ENCODE measurements at regions not wholly inside any gene's neighbourhood (a gene's known extent, or its start where the extent isn't known, plus 50 kb on each side); places are given as distances from the start of the nearest gene placed in this dataset.

DNA sequence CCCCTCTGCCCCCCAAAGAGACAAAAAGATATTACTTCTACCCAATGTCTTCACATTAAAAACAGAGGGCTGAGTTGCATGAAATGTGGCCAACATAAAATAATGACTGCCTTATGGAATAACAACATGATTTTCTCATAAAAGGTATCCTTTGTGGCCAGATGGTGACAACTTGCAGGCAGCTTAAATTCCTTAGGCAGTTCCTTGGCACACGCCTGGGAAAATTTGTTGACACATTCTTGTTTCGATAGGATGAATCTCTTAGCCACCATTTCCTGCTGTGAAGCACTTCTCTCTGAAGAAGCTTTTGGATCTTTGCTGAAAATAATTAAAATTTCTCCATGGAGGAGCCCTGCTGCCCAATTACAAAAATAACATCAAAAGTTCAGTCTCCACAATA is 109.0 kb upstream of the COL21A1 start:
- POLR2A ChIA-PET (ENCODE audit: unreplicated experiment) = no interaction called here

DNA sequence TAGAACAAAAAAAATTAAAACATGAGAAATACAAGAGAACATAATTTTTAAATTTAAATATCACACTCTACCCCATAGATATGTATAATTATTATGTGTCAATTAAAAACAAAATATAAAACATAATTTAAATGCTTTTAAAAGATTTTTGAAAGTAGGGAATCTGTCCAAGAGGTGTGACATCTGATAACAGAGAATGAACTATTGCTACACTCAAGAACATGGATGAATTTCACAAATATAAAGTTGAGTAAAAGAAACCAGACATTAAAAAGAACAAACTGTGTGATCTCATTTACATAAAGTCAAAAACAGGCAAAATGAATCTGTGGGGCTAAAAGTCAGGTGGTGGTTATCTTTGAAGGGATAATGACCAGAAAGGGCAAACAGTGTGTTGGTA is 106.5 kb upstream of the COL21A1 start:
- no TSS peak for BruUV-seq (replicated peaks)
- intact Hi-C loops (cut with micrococcal nuclease) = no loop called here
- CTCF ChIA-PET = interaction anchor here (0.6 kb wide), 1 partner anchor 11 kb away, joined by 3 read pairs; no protein-coding TSS in a partner anchor

More for the DNA sequence above, 109.0 kb upstream of the COL21A1 start:
- Histone ChIP-seq H3K27ac (ENCODE audit: low read length) (no peak overlapping the region), H3F3A (ENCODE audit: low read length, unreplicated experiment) (no peaks in the 10 kb centered on the region), H3K9me2 (replicated peaks; ENCODE audit: low read length) (no peaks in the 10 kb centered on the region), H3K4me3 (ENCODE audit: low read length) (no peak overlapping the region), H3K4me1 (ENCODE audit: insufficient read depth, low read length) (peaks cover 26% of the 10 kb centered on the region), H3K79me2 (ENCODE audit: low read length) (no peaks in the 10 kb centered on the region), H3K9ac (ENCODE audit: low read length) (no peak overlapping the region), H3K4me2 (ENCODE audit: low read length) (no peak overlapping the region), H3K36me3 (ENCODE audit: low read depth, low read length) (no peaks in the 10 kb centered on the region), H3K9me3 (ENCODE audit: low read length) (no peaks in the 10 kb centered on the region), H3K27me3 (ENCODE audit: low read length) (no peaks in the 10 kb centered on the region), H4K20me1 (ENCODE audit: low read length) (no peaks in the 10 kb centered on the region), H2AFZ (ENCODE audit: low read length) (no peak overlapping the region)
- CTCF ChIA-PET = no interaction called here
- TF ChIP-seq EZH2 (IDR thresholded peaks at IDR 0.05; ENCODE audit: low read length, unreplicated experiment) = no peak
- no peak for TF ChIP-seq EZH2phosphoT487 (IDR thresholded peaks at IDR 0.05; ENCODE audit: borderline replicate concordance, low read length)
- TF ChIP-seq, protein P1, sequence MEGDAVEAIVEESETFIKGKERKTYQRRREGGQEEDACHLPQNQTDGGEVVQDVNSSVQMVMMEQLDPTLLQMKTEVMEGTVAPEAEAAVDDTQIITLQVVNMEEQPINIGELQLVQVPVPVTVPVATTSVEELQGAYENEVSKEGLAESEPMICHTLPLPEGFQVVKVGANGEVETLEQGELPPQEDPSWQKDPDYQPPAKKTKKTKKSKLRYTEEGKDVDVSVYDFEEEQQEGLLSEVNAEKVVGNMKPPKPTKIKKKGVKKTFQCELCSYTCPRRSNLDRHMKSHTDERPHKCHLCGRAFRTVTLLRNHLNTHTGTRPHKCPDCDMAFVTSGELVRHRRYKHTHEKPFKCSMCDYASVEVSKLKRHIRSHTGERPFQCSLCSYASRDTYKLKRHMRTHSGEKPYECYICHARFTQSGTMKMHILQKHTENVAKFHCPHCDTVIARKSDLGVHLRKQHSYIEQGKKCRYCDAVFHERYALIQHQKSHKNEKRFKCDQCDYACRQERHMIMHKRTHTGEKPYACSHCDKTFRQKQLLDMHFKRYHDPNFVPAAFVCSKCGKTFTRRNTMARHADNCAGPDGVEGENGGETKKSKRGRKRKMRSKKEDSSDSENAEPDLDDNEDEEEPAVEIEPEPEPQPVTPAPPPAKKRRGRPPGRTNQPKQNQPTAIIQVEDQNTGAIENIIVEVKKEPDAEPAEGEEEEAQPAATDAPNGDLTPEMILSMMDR (conservative IDR thresholded peaks at IDR 0.05; ENCODE audit: low read depth, low read length) = no peak
- peak; percentile 23; the same call in 1 of the 2 replicates for ATAC-seq
- peak; percentile 64 for DNase-seq
- no TSS peak for BruUV-seq (replicated peaks)
- intact Hi-C loops (cut with micrococcal nuclease) = loop anchor here (5.0 kb wide), 1 partner anchor 341 kb away; no protein-coding TSS in a partner anchor

DNA sequence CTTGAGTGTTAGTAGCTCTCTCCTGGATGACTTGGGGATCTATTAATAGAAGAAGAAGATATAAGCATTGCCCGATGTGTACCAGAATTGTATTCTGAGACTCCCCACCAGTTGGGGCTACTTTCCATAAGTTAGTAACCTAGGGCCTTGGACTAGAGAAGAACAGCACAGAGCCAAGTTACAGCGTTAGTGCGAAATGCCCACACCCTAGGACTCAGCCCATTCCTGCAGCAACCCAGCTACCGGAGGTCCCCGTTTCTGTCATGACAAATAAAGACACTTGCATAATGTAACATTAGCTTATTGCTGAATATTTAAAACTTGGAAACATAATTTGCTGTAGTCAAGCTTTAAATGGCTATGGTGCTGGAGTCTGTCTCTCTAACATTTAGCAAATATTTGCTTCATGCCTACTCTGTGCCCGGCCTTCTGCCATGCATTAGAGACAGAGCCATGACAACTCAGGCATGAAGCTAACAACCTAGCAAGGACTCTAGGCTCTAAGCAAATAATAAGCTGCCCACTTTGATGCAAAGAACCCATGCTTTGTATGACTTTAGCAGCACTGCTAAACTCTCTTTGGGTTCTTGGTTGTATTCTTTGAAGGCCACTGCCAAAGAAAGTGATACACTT is 103.4 kb upstream of the COL21A1 start:
- H3K79me2 ChIP-seq (ENCODE audit: low read length) = no peaks in the 10 kb centered on the region
- ChIA-PET CTCF (no interaction called here), POLR2A (ENCODE audit: unreplicated experiment) (no interaction called here)
- no peak overlapping the region for H2AFZ ChIP-seq (ENCODE audit: low read length)
- H3K27me3 ChIP-seq (ENCODE audit: low read length) = no peaks in the 10 kb centered on the region
- intact Hi-C loops (cut with micrococcal nuclease) = no loop called here
- H3K36me3 ChIP-seq (ENCODE audit: low read depth, low read length) = no peaks in the 10 kb centered on the region
- no peaks in the 10 kb centered on the region for H4K20me1 ChIP-seq (ENCODE audit: low read length)
- no peak overlapping the region for H3K9ac ChIP-seq (ENCODE audit: low read length)
- peaks cover 24% of the 10 kb centered on the region for H3K4me1 ChIP-seq (ENCODE audit: insufficient read depth, low read length)
- no peaks in the 10 kb centered on the region for H3K9me3 ChIP-seq (ENCODE audit: low read length)
- no peak overlapping the region for H3K4me2 ChIP-seq (ENCODE audit: low read length)
- H3K9me2 ChIP-seq (replicated peaks; ENCODE audit: low read length) = no peaks in the 10 kb centered on the region
- TF ChIP-seq, protein P1 (conservative IDR thresholded peaks at IDR 0.05; ENCODE audit: low read depth, low read length) = no peak
- TF ChIP-seq EZH2 (IDR thresholded peaks at IDR 0.05; ENCODE audit: low read length, unreplicated experiment) = no peak
- TF ChIP-seq EZH2phosphoT487 (IDR thresholded peaks at IDR 0.05; ENCODE audit: borderline replicate concordance, low read length) = no peak
- no peak overlapping the region for H3K27ac ChIP-seq (ENCODE audit: low read length)
- no peak for DNase-seq
- BruUV-seq (replicated peaks) = no TSS peak
- ATAC-seq = no peak
- H3K4me3 ChIP-seq (ENCODE audit: low read length) = no peak overlapping the region
- H3F3A ChIP-seq (ENCODE audit: low read length, unreplicated experiment) = no peaks in the 10 kb centered on the region

More for the DNA sequence above, 106.5 kb upstream of the COL21A1 start:
- TF ChIP-seq EZH2phosphoT487 (IDR thresholded peaks at IDR 0.05; ENCODE audit: borderline replicate concordance, low read length) (no peak), EZH2 (IDR thresholded peaks at IDR 0.05; ENCODE audit: low read length, unreplicated experiment) (no peak)
- TF ChIP-seq, protein P1 (conservative IDR thresholded peaks at IDR 0.05; ENCODE audit: low read depth, low read length) = no peak
- no peaks in the 10 kb centered on the region for H3K9me2 ChIP-seq (replicated peaks; ENCODE audit: low read length)
- H3K4me3 ChIP-seq (ENCODE audit: low read length) = no peak overlapping the region
- no peak overlapping the region for H3K27ac ChIP-seq (ENCODE audit: low read length)
- H2AFZ ChIP-seq (ENCODE audit: low read length) = no peak overlapping the region
- no peaks in the 10 kb centered on the region for H3K9me3 ChIP-seq (ENCODE audit: low read length)
- no peaks in the 10 kb centered on the region for H3K27me3 ChIP-seq (ENCODE audit: low read length)
- H4K20me1 ChIP-seq (ENCODE audit: low read length) = no peaks in the 10 kb centered on the region
- no peak overlapping the region for H3K4me2 ChIP-seq (ENCODE audit: low read length)
- no peaks in the 10 kb centered on the region for H3K79me2 ChIP-seq (ENCODE audit: low read length)
- H3K36me3 ChIP-seq (ENCODE audit: low read depth, low read length) = no peaks in the 10 kb centered on the region
- H3F3A ChIP-seq (ENCODE audit: low read length, unreplicated experiment) = no peaks in the 10 kb centered on the region
- no peak overlapping the region for H3K9ac ChIP-seq (ENCODE audit: low read length)
- DNase-seq (no peak), ATAC-seq (no peak)
- POLR2A ChIA-PET (ENCODE audit: unreplicated experiment) = no interaction called here
- H3K4me1 ChIP-seq (ENCODE audit: insufficient read depth, low read length) = peaks cover 36% of the 10 kb centered on the region
